Left lung (tissue), 4 donors: ENCODE measurements at regions not wholly inside any gene's neighbourhood (a gene's known extent, or its start where the extent isn't known, plus 50 kb on each side); places are given as distances from the start of the nearest gene placed in this dataset.

Source experiments
- ATAC-seq: fragments of 200-7000 bp; cut with Tn5 transposase; one replicate; pipeline ENCODE4 v1.9.1; 2020; ENCODE audit warnings: moderate library complexity
- DNase-seq, 4 donors: peaks; one replicate each; pipeline ENCODE4 v3.0.0-alpha.2; 2013 to 2020
- H3K27ac ChIP-seq, 2 donors: fragments of 200-600 bp; sonication (generic) in 1 of 2; one replicate each; pipeline versions ENCODE4 v1.5.0 to v1.8.0; 2020 to 2021
- H3K27me3 ChIP-seq, 2 donors: fragments of 200-600 bp; sonication (generic) in 1 of 2; one replicate each; pipeline versions ENCODE4 v1.5.0 to v1.8.0; 2020 to 2021
- H3K36me3 ChIP-seq, 2 donors: fragments of 200-600 bp; sonication (generic) in 1 of 2; one replicate each; pipeline versions ENCODE4 v1.5.0 to v1.8.0; 2020 to 2021
- H3K4me1 ChIP-seq, 2 donors: fragments of 200-600 bp; one replicate each; pipeline ENCODE4 v1.8.0; 2021
- H3K4me3 ChIP-seq, 2 donors: fragments of 200-600 bp; sonication (generic) in 1 of 2; one replicate each; pipeline versions ENCODE4 v1.5.0 to v1.8.0; 2020 to 2021; ENCODE audit warnings: mild to moderate bottlenecking in 1 of 2
- H3K9me3 ChIP-seq, 2 donors: fragments of 200-600 bp; sonication (generic) in 1 of 2; one replicate each; pipeline versions ENCODE4 v1.5.0 to v1.8.0; 2020 to 2021
- CTCF ChIP-seq, 2 donors: fragments of 200-600 bp; sonication (generic) in 1 of 2; IDR thresholded peaks; one replicate each; pipeline versions ENCODE4 v1.5.0 to v1.8.0; 2021; ENCODE audit warnings: antibody characterized with exemption in 2 of 2
- intact Hi-C, 2 donors: fragments of 100-400 bp; cut with DNase I; formaldehyde crosslinking; loops; one replicate each; pipeline versions ENCODE4 v1.11.2 to v1.14.2; 2022
- donor health status: DM: no; HTN: yes; CAD: no.
- donor health status: DM: no; HTN: no; CAD: no.

DNA sequence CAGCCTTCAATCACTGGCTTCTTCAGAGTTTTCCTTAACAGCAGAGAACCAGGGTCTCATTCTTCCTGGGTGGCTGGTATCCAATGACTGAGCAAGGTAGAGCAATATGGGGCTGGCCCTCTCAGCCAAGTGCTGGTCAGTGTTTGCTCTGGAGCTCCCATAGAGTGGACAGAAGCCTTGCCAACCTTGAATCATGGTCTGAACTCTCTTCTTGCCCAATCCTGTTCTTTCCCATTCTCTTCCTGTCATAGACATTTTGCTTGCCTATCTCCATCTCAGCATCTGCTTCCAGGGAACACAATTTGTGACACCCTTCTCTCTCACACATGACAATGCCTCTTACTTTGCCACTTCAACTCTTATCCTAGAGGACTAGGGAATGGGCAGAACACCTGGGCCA is 245.6 kb upstream of the PEX5L start:
- H3K36me3 ChIP-seq, result no peaks in the 10 kb centered on the region
- no peak for ATAC-seq

DNA sequence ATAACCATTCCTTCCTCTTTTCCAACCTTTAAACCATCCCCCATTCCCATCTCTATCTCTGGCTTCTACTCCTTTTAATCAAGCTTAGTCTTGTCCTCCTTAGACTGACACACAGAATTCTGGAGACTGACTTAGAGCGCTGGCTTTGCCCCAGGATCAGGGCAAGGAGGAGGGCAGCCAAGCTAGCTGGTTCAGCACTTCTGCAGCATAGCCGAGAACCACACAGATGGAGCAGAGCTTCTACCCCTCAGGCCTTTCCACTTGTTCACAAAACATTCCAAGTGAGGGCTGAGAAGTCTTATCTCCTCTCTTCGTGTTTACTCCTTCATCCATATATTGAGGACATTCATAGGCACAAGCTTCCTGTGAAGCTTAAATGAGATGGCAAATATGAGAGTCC is 246.5 kb upstream of the PEX5L start:
- intact Hi-C loops, result no loop called here
- TF ChIP-seq CTCF (IDR thresholded peaks at IDR 0.05), result no peak
- Histone ChIP-seq H3K36me3 (no peaks in the 10 kb centered on the region), H3K27ac (no peak overlapping the region), H3K27me3 (no peaks in the 10 kb centered on the region), H3K4me3 (no peak overlapping the region), H3K4me1 (no peaks in the 10 kb centered on the region), H3K9me3 (no peaks in the 10 kb centered on the region)
- DNase-seq, result no peak
- no peak for ATAC-seq

More for the DNA sequence above, 245.6 kb upstream of the PEX5L start:
- Histone ChIP-seq H3K4me1 (no peaks in the 10 kb centered on the region), H3K27me3 (no peaks in the 10 kb centered on the region), H3K9me3 (no peaks in the 10 kb centered on the region), H3K27ac (no peak overlapping the region), H3K4me3 (no peak overlapping the region)
- intact Hi-C loops, result no loop called here
- DNase-seq, result no peak
- TF ChIP-seq CTCF (IDR thresholded peaks at IDR 0.05), result no peak

DNA sequence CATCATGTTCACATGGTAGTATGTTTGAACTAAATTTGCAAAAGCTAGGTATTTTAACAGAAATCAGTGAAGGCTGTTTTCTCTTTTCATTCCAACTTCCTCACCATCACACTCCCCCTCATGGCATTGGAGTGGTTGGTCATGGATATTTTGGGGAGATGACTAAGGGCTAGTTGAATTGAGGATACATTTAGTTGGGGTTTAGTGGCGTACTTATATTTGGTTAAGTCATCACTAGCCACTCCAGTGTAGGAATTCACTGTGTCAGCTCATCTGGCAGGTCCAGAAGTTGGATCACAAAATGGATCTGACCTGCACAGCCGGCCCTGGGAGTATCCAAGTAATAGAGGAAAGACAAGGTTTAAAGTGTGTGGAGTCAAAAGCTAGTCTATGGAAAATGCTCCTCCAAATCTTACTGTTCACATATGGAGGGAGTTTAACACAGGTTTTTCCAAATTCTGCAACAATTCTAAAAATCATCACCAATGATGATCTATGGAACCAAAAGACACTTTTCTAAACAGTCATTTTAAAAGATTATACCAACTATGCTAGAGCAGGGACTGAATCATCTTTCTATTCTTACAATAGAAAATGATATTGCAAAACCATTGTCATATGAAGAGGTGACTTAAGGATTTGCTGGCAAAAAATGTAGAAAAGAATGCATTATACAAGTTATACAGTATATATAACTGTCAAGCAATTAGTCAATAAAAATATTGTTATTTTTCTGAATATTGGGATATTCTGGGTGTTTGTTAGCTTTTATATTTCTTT is 247.8 kb upstream of the PEX5L start:
- no peak for ATAC-seq
- no peak for TF ChIP-seq CTCF (IDR thresholded peaks at IDR 0.05)
- DNase-seq, result no peak
- no peaks in the 10 kb centered on the region for H3K4me1 ChIP-seq
- H3K36me3 ChIP-seq, result no peaks in the 10 kb centered on the region
- intact Hi-C loops, result no loop called here
- no peaks in the 10 kb centered on the region for H3K9me3 ChIP-seq
- H3K27ac ChIP-seq, result no peak overlapping the region
- no peaks in the 10 kb centered on the region for H3K27me3 ChIP-seq
- H3K4me3 ChIP-seq, result no peak overlapping the region

- Histone ChIP-seq H3K27me3 (no peaks in the 10 kb centered on the region), H3K9me3 (no peaks in the 10 kb centered on the region), H3K4me3 (no peak overlapping the region), H3K36me3 (no peaks in the 10 kb centered on the region), H3K4me1 (no peaks in the 10 kb centered on the region), H3K27ac (no peak overlapping the region)
- no peak for ATAC-seq
- no peak for DNase-seq
- no peak for TF ChIP-seq CTCF (IDR thresholded peaks at IDR 0.05)
- intact Hi-C loops, result no loop called here
Observed at GRCh38 chr3:180287703-180288102, 251.0 kb upstream of the PEX5L start.

DNA sequence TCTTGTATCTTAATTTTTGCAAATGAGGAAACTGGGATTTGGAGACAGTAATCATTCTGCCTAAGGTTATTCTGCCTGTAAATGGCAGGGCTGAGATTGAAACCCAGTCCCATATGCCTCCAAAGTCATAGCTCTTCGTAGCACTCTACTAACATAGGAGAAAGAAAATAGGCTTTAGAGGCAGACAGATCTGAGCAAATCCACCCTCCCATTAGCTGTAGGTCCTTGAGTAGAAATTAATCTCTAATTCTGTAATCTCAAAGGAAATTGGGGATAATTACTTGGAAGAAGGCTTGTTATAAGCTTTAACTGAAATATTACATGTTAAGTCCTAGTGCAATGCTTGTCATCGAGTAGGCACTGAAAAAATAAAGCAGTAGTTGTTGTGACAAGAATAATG is 252.1 kb upstream of the PEX5L start:
- Histone ChIP-seq H3K4me1 (no peaks in the 10 kb centered on the region), H3K27ac (no peak overlapping the region), H3K27me3 (no peaks in the 10 kb centered on the region), H3K36me3 (no peaks in the 10 kb centered on the region), H3K4me3 (no peak overlapping the region), H3K9me3 (no peaks in the 10 kb centered on the region)
- ATAC-seq (no peak), DNase-seq (no peak)
- intact Hi-C loops, result no loop called here
- no peak for TF ChIP-seq CTCF (IDR thresholded peaks at IDR 0.05)
